Caco-2 (cell line): ENCODE measurements at regions not wholly inside any gene's neighbourhood (a gene's known extent, or its start where the extent isn't known, plus 50 kb on each side); places are given as distances from the start of the nearest gene placed in this dataset.

Experiments
- BruUV-seq: library from RNA; stranded (reverse); fragments of 400-500 nt; replicated peaks from 2 replicates; lab custom pipeline; 2021; lab: Mats Ljungman, UMichigan
- CTCF ChIA-PET: fragments of 300-600 bp; sonication (Branson Sonifier 250); formaldehyde crosslinking; loops from one replicate; lab custom pipeline; 2022; ENCODE audit warnings: antibody characterized with exemption; lab: Charles Lee
- POLR2A ChIA-PET: fragments of 300-600 bp; sonication (Branson Sonifier 250); formaldehyde crosslinking; loops from one replicate; lab custom pipeline; 2022; ENCODE audit warnings: antibody characterized with exemption; lab: Charles Lee
- DNase-seq, 2 experiments: peaks; one replicate each; pipeline versions ENCODE4 v3.0.0 to v3.0.0-alpha.2; 2020 to 2022
- H3K27me3 ChIP-seq: replicated peaks from 2 replicates; pipeline ENCODE4 v1.6.0; 2011; ENCODE audit warnings: low read length; ENCODE audit not compliant: control insufficient read depth, insufficient read depth
- H3K36me3 ChIP-seq: 2 replicates; pipeline ENCODE4 v1.5.1; 2011; ENCODE audit warnings: low read length; ENCODE audit not compliant: control insufficient read depth, insufficient read depth
- H3K4me1 ChIP-seq: fragments of 250-450 bp; sonication (Bioruptor Pico); 2 replicates; pipeline ENCODE4 v1.5.1; 2020; ENCODE audit warnings: mild to moderate bottlenecking
- H3K4me3 ChIP-seq: 2 replicates; pipeline ENCODE4 v1.5.1; 2011; ENCODE audit warnings: low read depth, mild to moderate bottlenecking, control low read depth, low read length
- H3K9me3 ChIP-seq: fragments of 250-450 bp; sonication (Bioruptor Pico); 2 replicates; pipeline ENCODE4 v1.5.1; 2020; ENCODE audit warnings: mild to moderate bottlenecking, moderate library complexity
- H3K27ac Mint-ChIP-seq: one replicate; pipeline ENCODE4 v1.8.0; 2022; ENCODE audit warnings: mixed read lengths; ENCODE audit not compliant: unreplicated experiment
- H3K27me3 Mint-ChIP-seq: one replicate; pipeline ENCODE4 v1.8.0; 2022; ENCODE audit warnings: mixed read lengths; ENCODE audit not compliant: insufficient read depth, unreplicated experiment
- H3K36me3 Mint-ChIP-seq: one replicate; pipeline ENCODE4 v1.8.0; 2022; ENCODE audit warnings: mild to moderate bottlenecking, mixed read lengths; ENCODE audit not compliant: insufficient read depth, unreplicated experiment
- H3K4me1 Mint-ChIP-seq: one replicate; pipeline ENCODE4 v1.8.0; 2022; ENCODE audit warnings: low read depth, mixed read lengths; ENCODE audit not compliant: unreplicated experiment
- H3K4me3 Mint-ChIP-seq: one replicate; pipeline ENCODE4 v1.8.0; 2022; ENCODE audit warnings: mild to moderate bottlenecking, moderate library complexity, mixed read lengths; ENCODE audit not compliant: unreplicated experiment
- H3K9me3 Mint-ChIP-seq: one replicate; pipeline ENCODE4 v1.8.0; 2022; ENCODE audit warnings: mixed read lengths; ENCODE audit not compliant: unreplicated experiment
- CTCF ChIP-seq, 2 experiments: fragments of 200-600 bp in 1 of 2; IDR thresholded peaks; 1 replicate in 1 of 2; 2 replicates in 1 of 2; pipeline versions ENCODE4 v1.5.1 to v1.8.0; 2011 to 2022; ENCODE audit warnings: antibody characterized with exemption in 1 of 2, control low read depth in 1 of 2, inconsistent platforms in 1 of 2, low read depth in 1 of 2, low read length in 1 of 2, mild to moderate bottlenecking in 1 of 2, moderate library complexity in 1 of 2; ENCODE audit not compliant: insufficient read depth in 1 of 2, severe bottlenecking in 1 of 2, unreplicated experiment in 1 of 2
- intact Hi-C: fragments of 100-400 bp; cut with micrococcal nuclease; formaldehyde crosslinking; loops from one replicate; pipeline ENCODE4 v1.10.0; 2022; ENCODE audit not compliant: unreplicated experiment

GRCh38 chr2:14936426-14936825 is 303.9 kb downstream of the LRATD1 start:
- no peaks in the 10 kb centered on the region for H3K27me3 ChIP-seq
- H3K36me3 ChIP-seq = no peaks in the 10 kb centered on the region
- ChIA-PET CTCF (no interaction called here), POLR2A (no interaction called here)
- H3K27ac Mint-ChIP-seq = no peak overlapping the region
- no TSS peak for BruUV-seq
- no peak overlapping the region for H3K4me3 Mint-ChIP-seq
- no peaks in the 10 kb centered on the region for H3K36me3 Mint-ChIP-seq
- H3K4me3 ChIP-seq = no peak overlapping the region
- DNase-seq = no peak
- H3K27me3 Mint-ChIP-seq = peaks cover 7% of the 10 kb centered on the region
- no peaks in the 10 kb centered on the region for H3K9me3 ChIP-seq
- no peak for TF ChIP-seq CTCF (IDR thresholded peaks at IDR 0.05; ENCODE audit: insufficient read depth in 1 of 2, low read depth in 1 of 2, low read length in 1 of 2, severe bottlenecking in 1 of 2, unreplicated experiment in 1 of 2)
- peaks cover 10% of the 10 kb centered on the region for H3K9me3 Mint-ChIP-seq
- intact Hi-C loops = no loop called here
- H3K4me1 Mint-ChIP-seq = no peaks in the 10 kb centered on the region
- no peaks in the 10 kb centered on the region for H3K4me1 ChIP-seq

- no peaks in the 10 kb centered on the region for H3K4me1 Mint-ChIP-seq
- H3K9me3 ChIP-seq = no peaks in the 10 kb centered on the region
- CTCF ChIA-PET = no interaction called here
- H3K36me3 Mint-ChIP-seq = no peaks in the 10 kb centered on the region
- POLR2A ChIA-PET = no interaction called here
- no TSS peak for BruUV-seq
- intact Hi-C loops = no loop called here
- peaks cover 7% of the 10 kb centered on the region for H3K27me3 Mint-ChIP-seq
- H3K27me3 ChIP-seq = no peaks in the 10 kb centered on the region
- TF ChIP-seq CTCF (IDR thresholded peaks at IDR 0.05; ENCODE audit: insufficient read depth in 1 of 2, low read depth in 1 of 2, low read length in 1 of 2, severe bottlenecking in 1 of 2, unreplicated experiment in 1 of 2) = no peak
- no peaks in the 10 kb centered on the region for H3K36me3 ChIP-seq
- H3K9me3 Mint-ChIP-seq = peaks cover 10% of the 10 kb centered on the region
- H3K4me3 ChIP-seq = no peak overlapping the region
- no peak for DNase-seq
- H3K4me1 ChIP-seq = no peaks in the 10 kb centered on the region
- H3K27ac Mint-ChIP-seq = no peak overlapping the region
- H3K4me3 Mint-ChIP-seq = no peak overlapping the region
Observed at GRCh38 chr2:14937336-14937735, 304.8 kb downstream of the LRATD1 start.

GRCh38 chr2:14941151-14941631 is 308.7 kb downstream of the LRATD1 start:
- H3K4me3 Mint-ChIP-seq = no peak overlapping the region
- peaks cover 7% of the 10 kb centered on the region for H3K27me3 Mint-ChIP-seq
- peaks cover 10% of the 10 kb centered on the region for H3K9me3 Mint-ChIP-seq
- Histone ChIP-seq H3K9me3 (peaks cover 4% of the 10 kb centered on the region; the same call in 1 of the 2 replicates), H3K4me3 (no peak overlapping the region), H3K4me1 (no peaks in the 10 kb centered on the region), H3K27me3 (no peaks in the 10 kb centered on the region), H3K36me3 (no peaks in the 10 kb centered on the region)
- TF ChIP-seq CTCF (IDR thresholded peaks at IDR 0.05; ENCODE audit: insufficient read depth in 1 of 2, low read depth in 1 of 2, low read length in 1 of 2, severe bottlenecking in 1 of 2, unreplicated experiment in 1 of 2) = no peak
- no peak overlapping the region for H3K27ac Mint-ChIP-seq
- CTCF ChIA-PET = no interaction called here
- intact Hi-C loops = no loop called here
- no peaks in the 10 kb centered on the region for H3K4me1 Mint-ChIP-seq
- no peak for DNase-seq
- BruUV-seq = no TSS peak
- H3K36me3 Mint-ChIP-seq = no peaks in the 10 kb centered on the region
- POLR2A ChIA-PET = no interaction called here
